H54 (cell line): ENCODE measurements at regions not wholly inside any gene's neighbourhood (a gene's known extent, or its start where the extent isn't known, plus 50 kb on each side); places are given as distances from the start of the nearest gene placed in this dataset.

Experiments
- DNase-seq: peaks from one replicate; pipeline ENCODE4 v3.0.0; 2011; ENCODE audit warnings: low spot score, mixed read lengths; ENCODE audit not compliant: insufficient read length
- FAIRE-seq: peaks from 3 replicates; lab custom pipeline; 2011; peaks lifted over from hg19 to GRCh38; lab: Jason Lieb, UNC
- POLR2A ChIP-seq: IDR thresholded peaks from 2 replicates; pipeline ENCODE4 v1.6.1; 2011; ENCODE audit warnings: low read depth, mild to moderate bottlenecking, low read length

DNA sequence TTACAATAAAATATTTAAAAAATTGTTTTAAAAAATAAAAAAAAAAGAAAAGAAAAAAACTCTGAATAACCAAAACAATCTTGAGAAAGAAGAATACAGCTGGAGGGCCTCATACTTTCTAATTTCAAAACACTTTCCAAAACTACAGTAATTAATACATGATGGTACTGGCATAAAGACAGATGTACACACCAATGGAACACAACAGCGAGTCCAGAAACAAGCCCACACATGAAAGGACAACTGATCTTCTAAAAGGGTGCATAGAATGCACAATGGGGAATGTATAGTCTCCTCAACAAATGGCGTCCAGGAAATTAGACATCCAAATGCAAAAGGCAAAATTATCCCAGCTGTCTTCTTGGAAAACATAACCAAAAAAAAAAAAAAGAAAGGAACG is 99.6 kb downstream of the LURAP1L start:
- no peak for TF ChIP-seq POLR2A
- FAIRE-seq (no peak), DNase-seq (no peak)

GRCh38 chr9:12875191-12875590 is 100.4 kb downstream of the LURAP1L start:
- DNase-seq (no peak), FAIRE-seq (no peak)
- TF ChIP-seq POLR2A, result no peak

- DNase-seq (no peak), FAIRE-seq (no peak)
- TF ChIP-seq POLR2A, result no peak
Measured at GRCh38 chr9:12876872-12877271, 102.1 kb downstream of the LURAP1L start.

- no peak for TF ChIP-seq POLR2A
- DNase-seq (no peak), FAIRE-seq (peak; percentile 65)
Measured at GRCh38 chr9:12878351-12878978, 103.6 kb downstream of the LURAP1L start.

GRCh38 chr9:12879961-12880360 is 105.1 kb downstream of the LURAP1L start:
- no peak for TF ChIP-seq POLR2A
- no peak for FAIRE-seq
- no peak for DNase-seq

GRCh38 chr9:12880406-12881015 is 105.7 kb downstream of the LURAP1L start:
- peak; percentile 23 for FAIRE-seq
- no peak for DNase-seq
- TF ChIP-seq POLR2A, result no peak

DNA sequence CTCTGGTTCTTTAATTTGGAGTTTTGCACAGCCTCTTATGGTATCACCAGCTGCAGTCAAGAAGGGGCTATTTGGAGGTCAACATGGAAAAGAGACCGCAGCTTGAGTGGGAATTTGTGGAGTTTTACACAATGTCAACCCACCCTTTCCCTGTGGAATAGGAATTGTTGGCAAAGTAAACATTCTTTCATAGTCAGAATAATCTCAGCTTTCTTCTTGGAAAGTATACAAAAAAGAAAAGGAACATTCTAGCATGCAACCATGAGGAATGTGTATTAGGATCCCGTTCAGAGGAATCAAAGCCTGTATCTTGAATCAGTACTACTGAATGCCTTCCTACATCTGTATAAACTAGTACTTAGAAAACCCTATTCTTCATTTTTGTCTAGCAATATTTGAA is 107.6 kb downstream of the LURAP1L start:
- TF ChIP-seq POLR2A, result no peak
- DNase-seq, result no peak
- peak; percentile 43 for FAIRE-seq

GRCh38 chr9:12884736-12885395 is 110.0 kb downstream of the LURAP1L start:
- DNase-seq (peak; percentile 12), FAIRE-seq (peak; percentile 94)
- TF ChIP-seq POLR2A, result no peak

DNA sequence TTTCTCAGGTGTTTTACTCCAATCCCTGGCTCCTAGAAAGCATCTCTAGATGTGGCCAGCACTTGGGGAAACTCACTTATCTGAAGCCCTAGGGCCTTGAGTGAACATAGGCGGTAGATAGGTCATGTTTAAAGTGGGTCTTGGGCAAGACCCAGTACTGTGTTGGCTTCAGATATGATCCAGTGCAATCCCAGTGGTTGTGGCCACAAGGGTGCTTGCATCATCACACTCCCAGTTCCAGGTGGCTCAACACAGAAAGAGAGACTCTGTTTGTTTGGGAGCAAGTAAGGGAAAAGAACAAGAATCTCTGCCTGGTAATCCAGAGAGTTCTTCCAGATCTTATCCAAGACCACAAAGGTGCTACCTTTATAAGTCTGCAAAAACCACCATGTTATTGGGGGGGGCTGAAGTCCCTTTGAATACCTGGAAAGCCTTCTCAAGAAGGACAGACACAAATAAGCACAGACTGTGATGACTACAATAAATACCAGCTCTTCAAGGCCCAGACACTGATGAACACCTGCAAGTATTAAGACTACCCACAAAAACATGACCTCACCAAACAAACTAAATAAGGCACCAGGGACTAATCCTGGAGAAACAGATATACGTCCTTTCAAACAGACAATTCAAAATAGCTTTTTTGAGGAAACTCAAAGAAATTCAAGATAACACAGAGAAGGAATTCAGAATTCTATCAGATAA is 114.7 kb downstream of the LURAP1L start:
- FAIRE-seq (no peak), DNase-seq (no peak)
- no peak for TF ChIP-seq POLR2A

GRCh38 chr9:12891588-12891987 is 116.8 kb downstream of the LURAP1L start:
- DNase-seq, result no peak
- no peak for TF ChIP-seq POLR2A
- FAIRE-seq, result no peak

DNA sequence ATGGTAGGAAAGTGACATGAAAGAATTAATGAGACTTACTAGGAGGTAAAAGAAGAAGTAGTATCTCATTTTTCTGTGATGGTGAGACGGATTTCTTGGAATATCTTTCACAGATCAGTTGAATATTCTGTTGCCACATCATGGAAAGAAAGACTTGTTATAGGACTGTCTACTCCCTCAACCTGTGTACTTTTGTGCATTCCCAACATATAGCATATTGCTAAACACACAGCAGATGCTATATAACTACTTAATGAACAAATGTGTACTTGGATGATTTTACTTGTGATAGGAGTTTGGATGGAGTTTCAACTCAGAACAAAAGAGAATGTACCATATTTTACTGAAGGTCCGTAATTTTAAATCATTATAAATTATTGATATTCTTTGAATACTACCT is 128.5 kb downstream of the LURAP1L start:
- FAIRE-seq (no peak), DNase-seq (no peak)
- no peak for TF ChIP-seq POLR2A

DNA sequence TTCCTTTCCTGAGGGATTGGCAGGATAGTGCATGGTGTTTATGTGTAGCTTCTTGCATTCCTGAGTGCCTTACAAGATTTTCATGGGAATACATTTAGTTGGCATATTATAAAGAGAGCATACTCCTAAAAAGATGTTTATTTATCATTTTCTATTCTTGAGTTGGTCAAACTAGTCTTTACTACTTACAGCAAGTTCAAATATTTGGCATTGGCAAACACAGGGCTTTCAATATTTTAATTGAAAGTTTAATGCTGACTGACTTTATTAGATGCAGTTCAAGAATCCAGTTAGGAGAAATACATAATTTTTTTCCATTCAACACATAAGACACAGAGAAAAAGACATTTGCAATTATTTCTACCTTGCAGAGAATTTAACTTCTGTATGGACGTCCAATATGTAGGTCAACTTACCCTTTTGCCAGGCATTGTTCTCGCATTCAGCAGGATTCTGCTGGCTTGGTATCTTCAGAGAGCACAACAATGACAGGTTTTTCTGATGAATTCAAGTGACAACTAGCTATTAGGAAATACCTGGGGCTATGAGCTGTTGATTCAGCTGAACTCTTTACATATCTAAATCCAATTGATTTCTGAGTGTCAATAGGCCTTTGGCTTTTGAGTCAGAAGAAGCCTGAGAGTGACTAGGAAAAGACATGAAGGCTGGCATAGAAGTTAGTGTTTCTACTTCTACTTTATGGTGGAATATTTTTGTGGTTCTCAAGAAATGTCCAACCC is 129.6 kb downstream of the LURAP1L start:
- DNase-seq (no peak), FAIRE-seq (no peak)
- no peak for TF ChIP-seq POLR2A

- no peak for TF ChIP-seq POLR2A
- no peak for DNase-seq
- FAIRE-seq, result no peak
Measured at GRCh38 chr9:12906646-12907045, 131.8 kb downstream of the LURAP1L start.
